Epithelial cell of proximal tubule (primary cell): ENCODE measurements at regions not wholly inside any gene's neighbourhood (a gene's known extent, or its start where the extent isn't known, plus 50 kb on each side); places are given as distances from the start of the nearest gene placed in this dataset.

Experiments used
- DNase-seq: peaks from one replicate; pipeline ENCODE4 v3.0.0-alpha.2; 2011; ENCODE audit warnings: low read depth
- H3K4me3 ChIP-seq: 2 replicates; pipeline ENCODE4 v1.5.1; 2011; ENCODE audit warnings: low read depth, mild to moderate bottlenecking, low read length
- CTCF ChIP-seq: conservative IDR thresholded peaks from 2 replicates; pipeline ENCODE4 v1.5.1; 2012; ENCODE audit warnings: low read depth, mild to moderate bottlenecking, low read length

GRCh38 chrX:139290310-139290709, 240.2 kb upstream of the F9 start:
- no peak overlapping the region for H3K4me3 ChIP-seq
- no peak for DNase-seq
- no peak for TF ChIP-seq CTCF

- no peak for TF ChIP-seq CTCF
- DNase-seq, result no peak
- H3K4me3 ChIP-seq, result no peak overlapping the region
Observed at GRCh38 chrX:139287155-139287924, 243.2 kb upstream of the F9 start.

- H3K4me3 ChIP-seq, result no peak overlapping the region
- no peak for DNase-seq
- no peak for TF ChIP-seq CTCF
Observed at GRCh38 chrX:139286342-139286741, 244.2 kb upstream of the F9 start.

GRCh38 chrX:139267851-139268250, 262.7 kb upstream of the F9 start:
- DNase-seq, result no peak
- no peak overlapping the region for H3K4me3 ChIP-seq
- no peak for TF ChIP-seq CTCF

GRCh38 chrX:139246295-139246694, 284.2 kb upstream of the F9 start:
- DNase-seq, result no peak
- TF ChIP-seq CTCF, result no peak
- H3K4me3 ChIP-seq, result no peak overlapping the region

- H3K4me3 ChIP-seq, result no peak overlapping the region
- no peak for DNase-seq
- no peak for TF ChIP-seq CTCF
Observed at GRCh38 chrX:139237141-139237540, 293.4 kb upstream of the F9 start.

GRCh38 chrX:139234898-139235297, 295.6 kb upstream of the F9 start:
- no peak overlapping the region for H3K4me3 ChIP-seq
- no peak for TF ChIP-seq CTCF
- no peak for DNase-seq
